ENCODE measurements at regions not wholly inside any gene's neighbourhood (a gene's known extent, or its start where the extent isn't known, plus 50 kb on each side); places are given as distances from the start of the nearest gene placed in this dataset.
"Not testable (repeated sequence)": the region's sequence is repeated elsewhere in the genome, so short reads cannot be mapped to it uniquely, and the experiment has no call there.

GRCh38 chr10:120108916-120109315, 216.4 kb downstream of the SEC23IP start:
- WGBS, 3 donors, result 69 to 77% (median 75%) methylated on average over 3 of the region's 3 CpGs
- no peaks in the 10 kb centered on the region for H3K36me3 ChIP-seq
- no peaks in the 10 kb centered on the region for H3K9me3 ChIP-seq
- TF ChIP-seq CTCF (IDR thresholded peaks at IDR 0.05), result no peak
- TF ChIP-seq POLR2A (IDR thresholded peaks at IDR 0.05), result no peak
- TF ChIP-seq EP300 (IDR thresholded peaks at IDR 0.05), result no peak
- intact Hi-C loops (cut with DNase I), result no loop called here
- no peak for DNase-seq
- H3K4me3 ChIP-seq, result no peak overlapping the region
- no peak overlapping the region for H3K27ac ChIP-seq
- H3K27me3 ChIP-seq, result no peaks in the 10 kb centered on the region
- H3K4me1 ChIP-seq (ENCODE audit: insufficient read depth), result no peaks in the 10 kb centered on the region

GRCh38 chr10:120109725-120110124, 217.2 kb downstream of the SEC23IP start:
- DNase-seq; intact Hi-C loops (cut with DNase I); H3K36me3 ChIP-seq; H3K9me3 ChIP-seq; H3K27me3 ChIP-seq; H3K4me3 ChIP-seq; H3K4me1 ChIP-seq (ENCODE audit: insufficient read depth); H3K27ac ChIP-seq: not testable (repeated sequence)
- 82 to 94% (median 92%) methylated on average over 4 of the region's 4 CpGs for WGBS, 3 donors

- Histone ChIP-seq H3K36me3 (no peaks in the 10 kb centered on the region), H3K27me3 (no peaks in the 10 kb centered on the region), H3K4me3 (no peak overlapping the region), H3K4me1 (ENCODE audit: insufficient read depth) (no peaks in the 10 kb centered on the region), H3K9me3 (no peaks in the 10 kb centered on the region), H3K27ac (no peak overlapping the region)
- WGBS, 3 donors, result 57 to 84% (median 81%) methylated on average over 1 of the region's 1 CpG
- TF ChIP-seq CTCF (IDR thresholded peaks at IDR 0.05) (no peak), EP300 (IDR thresholded peaks at IDR 0.05) (no peak), POLR2A (IDR thresholded peaks at IDR 0.05) (no peak)
- intact Hi-C loops (cut with DNase I), result no loop called here
- DNase-seq, result no peak
These were observed 217.7 kb downstream of the SEC23IP start for GRCh38 chr10:120110196-120110595.

GRCh38 chr10:120111628-120112027, 219.1 kb downstream of the SEC23IP start:
- DNase-seq, result no peak
- no peaks in the 10 kb centered on the region for H3K36me3 ChIP-seq
- WGBS, 3 donors, result 13 to 23% (median 21%) methylated on average over 3 of the region's 3 CpGs
- H3K4me1 ChIP-seq (ENCODE audit: insufficient read depth), result no peaks in the 10 kb centered on the region
- no peak overlapping the region for H3K4me3 ChIP-seq
- H3K27me3 ChIP-seq, result no peaks in the 10 kb centered on the region
- H3K9me3 ChIP-seq, result no peaks in the 10 kb centered on the region
- no peak overlapping the region for H3K27ac ChIP-seq
- TF ChIP-seq POLR2A (IDR thresholded peaks at IDR 0.05) (no peak), EP300 (IDR thresholded peaks at IDR 0.05) (no peak), CTCF (IDR thresholded peaks at IDR 0.05) (no peak)
- intact Hi-C loops (cut with DNase I), result no loop called here

- no peak for TF ChIP-seq CTCF (IDR thresholded peaks at IDR 0.05)
- TF ChIP-seq EP300 (IDR thresholded peaks at IDR 0.05), result no peak
- TF ChIP-seq POLR2A (IDR thresholded peaks at IDR 0.05), result no peak
These were observed 220.3 kb downstream of the SEC23IP start for GRCh38 chr10:120112809-120113208.

More at GRCh38 chr10:120112809-120113208, 220.3 kb downstream of the SEC23IP start:
- no peaks in the 10 kb centered on the region for H3K36me3 ChIP-seq
- DNase-seq, result no peak
- H3K27ac ChIP-seq, result no peak overlapping the region
- no peaks in the 10 kb centered on the region for H3K9me3 ChIP-seq
- intact Hi-C loops (cut with DNase I), result no loop called here
- no peaks in the 10 kb centered on the region for H3K4me1 ChIP-seq (ENCODE audit: insufficient read depth)
- no peak overlapping the region for H3K4me3 ChIP-seq
- no peaks in the 10 kb centered on the region for H3K27me3 ChIP-seq
